Lower lobe of right lung (tissue), 2 donors: ENCODE measurements at regions not wholly inside any gene's neighbourhood (a gene's known extent, or its start where the extent isn't known, plus 50 kb on each side); places are given as distances from the start of the nearest gene placed in this dataset.

Source experiments
- ATAC-seq, 2 donors: fragments of 200-7000 bp; cut with Tn5 transposase; one replicate each; pipeline ENCODE4 v1.9.1; 2020 to 2022; ENCODE audit warnings: mild to moderate bottlenecking in 2 of 2, moderate library complexity in 2 of 2
- DNase-seq: peaks from one replicate; pipeline ENCODE4 v3.0.0-alpha.2; 2020
- H3K27ac ChIP-seq: fragments of 200-600 bp; one replicate; pipeline ENCODE4 v1.8.0; 2022
- H3K27me3 ChIP-seq: fragments of 200-600 bp; one replicate; pipeline ENCODE4 v1.8.0; 2022; ENCODE audit warnings: low read depth
- H3K36me3 ChIP-seq: fragments of 200-600 bp; one replicate; pipeline ENCODE4 v1.8.0; 2022; ENCODE audit warnings: mild to moderate bottlenecking
- H3K4me1 ChIP-seq: fragments of 200-600 bp; one replicate; pipeline ENCODE4 v1.8.0; 2022
- H3K4me3 ChIP-seq: fragments of 200-600 bp; one replicate; pipeline ENCODE4 v1.8.0; 2022; ENCODE audit warnings: mild to moderate bottlenecking
- H3K9me3 ChIP-seq: fragments of 200-600 bp; one replicate; pipeline ENCODE4 v1.8.0; 2022
- CTCF ChIP-seq: fragments of 200-600 bp; IDR thresholded peaks from one replicate; pipeline ENCODE4 v1.8.0; 2022; ENCODE audit warnings: antibody characterized with exemption, mild to moderate bottlenecking
- intact Hi-C: fragments of 100-400 bp; cut with DNase I; formaldehyde crosslinking; loops from one replicate; pipeline ENCODE4 v1.11.0; 2022
- donor health status: DM: no; HTN: yes; CAD: no; lungs with severe emphysema.

GRCh38 chr21:27498025-27498424 lies 531.1 kb upstream of the ADAMTS5 start:
- no peak overlapping the region for H3K27ac ChIP-seq
- DNase-seq (no peak), ATAC-seq (no peak)
- H3K4me3 ChIP-seq = no peak overlapping the region
- intact Hi-C loops = no loop called here
- no peaks in the 10 kb centered on the region for H3K27me3 ChIP-seq
- H3K4me1 ChIP-seq = no peaks in the 10 kb centered on the region
- no peak for TF ChIP-seq CTCF
- H3K36me3 ChIP-seq = no peaks in the 10 kb centered on the region
- no peaks in the 10 kb centered on the region for H3K9me3 ChIP-seq

GRCh38 chr21:27495836-27496235 lies 528.9 kb upstream of the ADAMTS5 start:
- ATAC-seq = no peak
- Histone ChIP-seq H3K36me3 (no peaks in the 10 kb centered on the region), H3K9me3 (no peaks in the 10 kb centered on the region), H3K27me3 (no peaks in the 10 kb centered on the region), H3K4me1 (no peaks in the 10 kb centered on the region), H3K27ac (no peak overlapping the region), H3K4me3 (no peak overlapping the region)
- intact Hi-C loops = no loop called here
- TF ChIP-seq CTCF = no peak
- no peak for DNase-seq

- no peaks in the 10 kb centered on the region for H3K4me1 ChIP-seq
- H3K27ac ChIP-seq = no peak overlapping the region
- no peak for TF ChIP-seq CTCF
- no peaks in the 10 kb centered on the region for H3K9me3 ChIP-seq
- ATAC-seq = no peak
- no peak for DNase-seq
- H3K27me3 ChIP-seq = no peaks in the 10 kb centered on the region
- H3K36me3 ChIP-seq = no peaks in the 10 kb centered on the region
- intact Hi-C loops = no loop called here
- no peak overlapping the region for H3K4me3 ChIP-seq
Measured at GRCh38 chr21:27493542-27493941, 526.7 kb upstream of the ADAMTS5 start.

- Histone ChIP-seq H3K4me1 (no peaks in the 10 kb centered on the region), H3K27me3 (no peaks in the 10 kb centered on the region), H3K36me3 (no peaks in the 10 kb centered on the region), H3K27ac (no peak overlapping the region), H3K9me3 (no peaks in the 10 kb centered on the region), H3K4me3 (no peak overlapping the region)
- DNase-seq (no peak), ATAC-seq (no peak)
- intact Hi-C loops = no loop called here
- no peak for TF ChIP-seq CTCF
Measured at GRCh38 chr21:27487676-27488075, 520.8 kb upstream of the ADAMTS5 start.

GRCh38 chr21:27480841-27481261 lies 514.0 kb upstream of the ADAMTS5 start:
- Histone ChIP-seq H3K36me3 (no peaks in the 10 kb centered on the region), H3K27me3 (no peaks in the 10 kb centered on the region), H3K9me3 (no peaks in the 10 kb centered on the region), H3K4me1 (no peaks in the 10 kb centered on the region), H3K27ac (no peak overlapping the region), H3K4me3 (no peak overlapping the region)
- no peak for TF ChIP-seq CTCF
- ATAC-seq = peak; percentile 76 to 82
- no peak for DNase-seq
- intact Hi-C loops = no loop called here

- no peaks in the 10 kb centered on the region for H3K36me3 ChIP-seq
- TF ChIP-seq CTCF = no peak
- intact Hi-C loops = no loop called here
- H3K4me3 ChIP-seq = no peak overlapping the region
- no peaks in the 10 kb centered on the region for H3K4me1 ChIP-seq
- DNase-seq = no peak
- no peak overlapping the region for H3K27ac ChIP-seq
- no peaks in the 10 kb centered on the region for H3K27me3 ChIP-seq
- H3K9me3 ChIP-seq = no peaks in the 10 kb centered on the region
- no peak for ATAC-seq
Measured at GRCh38 chr21:27477296-27477695, 510.4 kb upstream of the ADAMTS5 start.
